ENCODE measurements at regions not wholly inside any gene's neighbourhood (a gene's known extent, or its start where the extent isn't known, plus 50 kb on each side); places are given as distances from the start of the nearest gene placed in this dataset.
"Not testable (repeated sequence)": the region's sequence is repeated elsewhere in the genome, so short reads cannot be mapped to it uniquely, and the experiment has no call there.

DNA sequence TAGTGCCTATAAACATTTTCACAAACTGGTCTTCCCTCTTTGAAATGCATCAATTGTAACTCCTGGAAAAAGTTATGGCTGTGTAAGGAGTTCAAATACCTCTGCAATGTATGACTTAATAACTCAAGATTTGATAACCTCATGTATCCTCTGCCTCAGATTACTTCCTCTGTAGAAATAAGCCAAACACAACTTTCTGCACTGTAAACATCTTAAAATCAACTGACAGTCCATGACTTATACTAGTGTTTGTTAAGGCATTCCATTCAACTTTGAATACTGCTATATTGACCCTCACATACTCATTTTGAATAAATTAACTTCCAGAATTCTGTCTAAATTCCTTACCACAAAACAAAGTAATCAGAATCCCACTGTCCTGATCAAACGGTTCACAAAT lies 256.2 kb upstream of the POU5F2 start:
- CTCF ChIA-PET: no interaction called here
- POLR2A ChIA-PET: no interaction called here
- TF ChIP-seq, protein P1, sequence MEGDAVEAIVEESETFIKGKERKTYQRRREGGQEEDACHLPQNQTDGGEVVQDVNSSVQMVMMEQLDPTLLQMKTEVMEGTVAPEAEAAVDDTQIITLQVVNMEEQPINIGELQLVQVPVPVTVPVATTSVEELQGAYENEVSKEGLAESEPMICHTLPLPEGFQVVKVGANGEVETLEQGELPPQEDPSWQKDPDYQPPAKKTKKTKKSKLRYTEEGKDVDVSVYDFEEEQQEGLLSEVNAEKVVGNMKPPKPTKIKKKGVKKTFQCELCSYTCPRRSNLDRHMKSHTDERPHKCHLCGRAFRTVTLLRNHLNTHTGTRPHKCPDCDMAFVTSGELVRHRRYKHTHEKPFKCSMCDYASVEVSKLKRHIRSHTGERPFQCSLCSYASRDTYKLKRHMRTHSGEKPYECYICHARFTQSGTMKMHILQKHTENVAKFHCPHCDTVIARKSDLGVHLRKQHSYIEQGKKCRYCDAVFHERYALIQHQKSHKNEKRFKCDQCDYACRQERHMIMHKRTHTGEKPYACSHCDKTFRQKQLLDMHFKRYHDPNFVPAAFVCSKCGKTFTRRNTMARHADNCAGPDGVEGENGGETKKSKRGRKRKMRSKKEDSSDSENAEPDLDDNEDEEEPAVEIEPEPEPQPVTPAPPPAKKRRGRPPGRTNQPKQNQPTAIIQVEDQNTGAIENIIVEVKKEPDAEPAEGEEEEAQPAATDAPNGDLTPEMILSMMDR (IDR thresholded peaks at IDR 0.05; ENCODE audit: low read depth, low read length): no peak
- Histone ChIP-seq H3K9me3 (ENCODE audit: control insufficient read depth, insufficient read depth, low read length) (no peaks in the 10 kb centered on the region), H3K27ac (ENCODE audit: low read depth, low read length) (no peak overlapping the region), H3K27me3 (ENCODE audit: control insufficient read depth, insufficient read depth, low read length) (no peaks in the 10 kb centered on the region), H3K4me3 (ENCODE audit: low read depth, low read length) (no peak overlapping the region)
- no peak for DNase-seq (ENCODE audit: low read depth, low spot score)

DNA sequence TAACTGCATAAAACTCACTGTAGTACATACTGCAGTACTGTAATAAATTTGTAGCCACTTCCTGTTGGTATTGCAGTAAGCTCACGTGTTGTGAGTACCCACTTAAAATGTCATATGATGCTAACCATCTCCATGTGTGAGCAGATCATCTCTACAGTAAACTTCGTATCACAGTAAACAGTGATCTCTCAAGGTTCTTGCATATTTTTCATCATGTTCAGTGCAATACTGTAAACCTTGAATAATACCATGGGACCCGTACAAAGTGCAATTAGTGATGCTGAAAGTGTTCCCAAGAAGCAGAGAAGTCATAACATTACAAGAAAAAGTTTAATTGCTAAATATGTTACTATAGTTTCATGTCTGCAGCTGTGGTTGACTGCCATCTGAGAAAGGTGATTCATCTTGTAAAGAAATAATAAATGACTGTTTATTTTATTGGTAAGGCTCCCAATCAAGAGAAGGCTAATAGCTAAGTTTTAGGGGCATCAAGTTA lies 253.8 kb upstream of the POU5F2 start:
- no peak overlapping the region for H3K4me3 ChIP-seq (ENCODE audit: low read depth, low read length)
- no peak overlapping the region for H3K27ac ChIP-seq (ENCODE audit: low read depth, low read length)
- no peaks in the 10 kb centered on the region for H3K9me3 ChIP-seq (ENCODE audit: control insufficient read depth, insufficient read depth, low read length)
- no peak for DNase-seq (ENCODE audit: low read depth, low spot score)
- TF ChIP-seq, protein P1 (IDR thresholded peaks at IDR 0.05; ENCODE audit: low read depth, low read length): no peak
- CTCF ChIA-PET: no interaction called here
- POLR2A ChIA-PET: no interaction called here
- H3K27me3 ChIP-seq (ENCODE audit: control insufficient read depth, insufficient read depth, low read length): no peaks in the 10 kb centered on the region

DNA sequence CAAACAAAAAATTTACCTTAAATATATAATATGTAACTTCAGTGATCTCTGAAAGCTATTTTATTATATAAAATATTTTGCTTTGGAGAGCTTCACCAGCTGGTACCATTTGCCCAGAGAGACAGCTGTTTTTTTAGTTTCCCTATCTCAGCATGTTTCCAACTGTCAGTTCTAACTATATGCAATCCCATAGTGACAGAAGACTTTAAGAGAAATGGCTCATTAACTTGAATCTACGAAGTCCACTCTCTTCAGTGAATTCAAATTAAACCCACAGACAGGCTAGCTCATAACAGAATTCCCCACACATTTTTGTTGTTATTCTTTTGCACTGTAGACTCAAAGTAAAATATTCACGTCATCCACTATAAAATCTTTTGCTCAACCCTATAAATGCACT lies 251.8 kb upstream of the POU5F2 start:
- Histone ChIP-seq H3K4me3 (ENCODE audit: low read depth, low read length) (no peak overlapping the region), H3K9me3 (ENCODE audit: control insufficient read depth, insufficient read depth, low read length) (no peaks in the 10 kb centered on the region), H3K27ac (ENCODE audit: low read depth, low read length) (no peak overlapping the region), H3K27me3 (ENCODE audit: control insufficient read depth, insufficient read depth, low read length) (no peaks in the 10 kb centered on the region)
- ChIA-PET CTCF (interaction anchor here (1.2 kb wide), 1 partner anchor 80 kb away, joined by 3 read pairs; no protein-coding TSS in a partner anchor), POLR2A (no interaction called here)
- DNase-seq (ENCODE audit: low read depth, low spot score): no peak
- TF ChIP-seq, protein P1 (IDR thresholded peaks at IDR 0.05; ENCODE audit: low read depth, low read length): no peak

DNA sequence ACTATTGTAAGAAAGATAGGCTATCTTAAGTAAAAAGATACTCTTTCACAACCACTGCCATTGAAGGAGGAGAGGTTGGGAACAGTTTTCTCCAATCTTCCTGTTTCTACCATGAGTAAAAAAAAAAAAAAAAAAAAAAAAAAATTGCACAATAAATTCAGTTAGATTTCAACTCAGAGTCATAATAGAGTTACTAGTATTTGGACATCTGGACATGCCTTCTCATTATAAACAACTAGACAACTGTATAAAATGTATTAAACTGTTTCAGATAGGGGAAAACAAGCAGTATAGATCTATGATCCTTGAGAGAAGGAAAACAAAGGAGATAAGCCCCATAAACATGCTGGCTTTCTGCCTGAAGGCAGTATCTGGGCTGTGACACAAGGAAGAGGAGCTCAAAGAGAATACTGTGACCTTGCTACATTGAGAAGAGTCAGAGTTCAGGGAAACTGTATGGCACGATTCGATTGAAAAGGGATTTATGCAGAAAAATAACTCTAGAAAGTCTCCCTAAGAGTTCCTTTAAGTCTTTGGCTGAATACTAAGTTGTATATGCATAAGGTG lies 249.2 kb upstream of the POU5F2 start:
- no peak overlapping the region for H3K27ac ChIP-seq (ENCODE audit: low read depth, low read length)
- H3K4me3 ChIP-seq (ENCODE audit: low read depth, low read length): no peak overlapping the region
- H3K9me3 ChIP-seq (ENCODE audit: control insufficient read depth, insufficient read depth, low read length): peaks cover 3% of the 10 kb centered on the region; the same call in 1 of the 2 replicates
- TF ChIP-seq, protein P1 (IDR thresholded peaks at IDR 0.05; ENCODE audit: low read depth, low read length): no peak
- no peaks in the 10 kb centered on the region for H3K27me3 ChIP-seq (ENCODE audit: control insufficient read depth, insufficient read depth, low read length)
- ChIA-PET POLR2A (interaction anchor here (0.7 to 1.0 kb wide), 2 partner anchors 10 to 937 kb away, joined by 4 to 7 read pairs; no protein-coding TSS in a partner anchor), CTCF (interaction anchor here (0.7 to 1.4 kb wide), 3 partner anchors 63 to 1607 kb away, joined by 3 to 7 read pairs (median 4); no protein-coding TSS in a partner anchor)
- no peak for DNase-seq (ENCODE audit: low read depth, low spot score)

DNA sequence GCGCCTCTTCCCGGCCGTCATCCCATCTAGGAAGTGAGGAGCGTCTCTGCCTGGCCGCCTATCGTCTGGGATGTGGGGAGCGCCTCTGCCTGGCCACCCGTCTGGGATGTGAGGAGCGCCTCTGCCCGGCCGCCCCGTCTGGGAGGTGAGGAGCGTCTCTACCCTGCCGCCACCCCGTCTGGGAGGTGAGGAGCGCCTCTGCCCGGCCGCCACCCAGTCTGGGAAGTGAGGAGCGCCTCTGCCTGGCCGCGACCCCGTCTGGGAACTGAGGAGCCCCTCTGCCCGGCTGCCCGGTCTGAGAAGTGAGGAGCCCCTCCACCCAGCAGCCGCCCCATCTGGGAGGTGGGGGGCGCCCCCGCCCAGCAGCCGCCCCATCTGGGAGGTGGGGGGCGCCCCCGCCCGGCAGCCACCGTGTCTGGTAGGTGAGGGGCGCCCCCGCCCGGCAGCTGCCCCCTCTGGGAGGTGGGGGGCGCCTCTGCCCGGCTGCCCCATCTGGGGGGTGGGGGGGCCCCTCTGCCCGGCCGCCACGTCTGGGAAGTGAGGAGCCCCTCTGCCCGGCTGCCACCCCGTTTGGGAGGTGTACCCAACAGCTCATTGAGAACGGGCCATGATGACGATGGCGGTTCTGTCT lies 244.7 kb upstream of the POU5F2 start:
- POLR2A ChIA-PET; H3K4me3 ChIP-seq (ENCODE audit: low read depth, low read length); H3K9me3 ChIP-seq (ENCODE audit: control insufficient read depth, insufficient read depth, low read length); H3K27me3 ChIP-seq (ENCODE audit: control insufficient read depth, insufficient read depth, low read length); H3K27ac ChIP-seq (ENCODE audit: low read depth, low read length); CTCF ChIA-PET; DNase-seq (ENCODE audit: low read depth, low spot score): not testable (repeated sequence)
